ENCODE measurements at regions not wholly inside any gene's neighbourhood (a gene's known extent, or its start where the extent isn't known, plus 50 kb on each side); places are given as distances from the start of the nearest gene placed in this dataset.

DNA sequence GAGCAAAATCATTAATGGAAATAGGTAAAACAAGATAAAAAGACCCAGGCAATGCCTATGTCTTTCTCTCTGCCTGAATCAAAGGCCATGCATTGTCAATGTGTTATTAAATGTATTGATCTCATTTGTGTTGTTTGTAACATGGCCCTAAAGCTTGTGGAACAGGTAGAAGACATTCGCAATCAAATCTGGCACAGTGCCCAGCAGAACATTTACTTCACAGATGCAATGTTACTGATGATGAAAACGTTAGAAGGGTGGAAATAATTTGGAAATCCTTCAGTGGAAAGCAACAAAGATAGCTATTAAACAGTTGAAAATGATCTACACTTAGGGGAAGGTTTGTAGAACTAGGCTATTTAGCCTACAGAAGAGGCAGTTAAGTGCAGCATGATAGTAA is 368.2 kb downstream of the EPHA4 start:
- Histone ChIP-seq H3K36me3 (ENCODE audit: insufficient read depth, low read length) (no peaks in the 10 kb centered on the region), H3K27me3 (ENCODE audit: insufficient read depth, low read length, poor library complexity, severe bottlenecking) (no peaks in the 10 kb centered on the region), H3K9ac (ENCODE audit: low read depth, low read length, poor library complexity, severe bottlenecking) (no peak overlapping the region), H3K9me3 (ENCODE audit: insufficient read depth, low read depth, low read length) (no peaks in the 10 kb centered on the region), H4K20me1 (ENCODE audit: insufficient read depth, low read length, poor library complexity, severe bottlenecking) (no peaks in the 10 kb centered on the region), H3K4me3 (ENCODE audit: low read length, poor library complexity, severe bottlenecking) (no peak overlapping the region), H3F3A (ENCODE audit: low read depth) (no peaks in the 10 kb centered on the region), H2AFZ (ENCODE audit: low read length) (no peak overlapping the region), H3K79me2 (ENCODE audit: insufficient read depth, low read length) (no peaks in the 10 kb centered on the region), H3K4me1 (ENCODE audit: insufficient read depth, low read length, poor library complexity, severe bottlenecking) (no peaks in the 10 kb centered on the region), H3K4me2 (ENCODE audit: low read depth, low read length, poor library complexity, severe bottlenecking) (no peak overlapping the region), H3K9me2 (replicated peaks; ENCODE audit: low read depth, low read length) (no peaks in the 10 kb centered on the region)
- TF ChIP-seq, protein P1, sequence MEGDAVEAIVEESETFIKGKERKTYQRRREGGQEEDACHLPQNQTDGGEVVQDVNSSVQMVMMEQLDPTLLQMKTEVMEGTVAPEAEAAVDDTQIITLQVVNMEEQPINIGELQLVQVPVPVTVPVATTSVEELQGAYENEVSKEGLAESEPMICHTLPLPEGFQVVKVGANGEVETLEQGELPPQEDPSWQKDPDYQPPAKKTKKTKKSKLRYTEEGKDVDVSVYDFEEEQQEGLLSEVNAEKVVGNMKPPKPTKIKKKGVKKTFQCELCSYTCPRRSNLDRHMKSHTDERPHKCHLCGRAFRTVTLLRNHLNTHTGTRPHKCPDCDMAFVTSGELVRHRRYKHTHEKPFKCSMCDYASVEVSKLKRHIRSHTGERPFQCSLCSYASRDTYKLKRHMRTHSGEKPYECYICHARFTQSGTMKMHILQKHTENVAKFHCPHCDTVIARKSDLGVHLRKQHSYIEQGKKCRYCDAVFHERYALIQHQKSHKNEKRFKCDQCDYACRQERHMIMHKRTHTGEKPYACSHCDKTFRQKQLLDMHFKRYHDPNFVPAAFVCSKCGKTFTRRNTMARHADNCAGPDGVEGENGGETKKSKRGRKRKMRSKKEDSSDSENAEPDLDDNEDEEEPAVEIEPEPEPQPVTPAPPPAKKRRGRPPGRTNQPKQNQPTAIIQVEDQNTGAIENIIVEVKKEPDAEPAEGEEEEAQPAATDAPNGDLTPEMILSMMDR (conservative IDR thresholded peaks at IDR 0.05; ENCODE audit: low read length), result no peak
- TF ChIP-seq EZH2phosphoT487 (IDR thresholded peaks at IDR 0.05; ENCODE audit: borderline replicate concordance), result no peak

DNA sequence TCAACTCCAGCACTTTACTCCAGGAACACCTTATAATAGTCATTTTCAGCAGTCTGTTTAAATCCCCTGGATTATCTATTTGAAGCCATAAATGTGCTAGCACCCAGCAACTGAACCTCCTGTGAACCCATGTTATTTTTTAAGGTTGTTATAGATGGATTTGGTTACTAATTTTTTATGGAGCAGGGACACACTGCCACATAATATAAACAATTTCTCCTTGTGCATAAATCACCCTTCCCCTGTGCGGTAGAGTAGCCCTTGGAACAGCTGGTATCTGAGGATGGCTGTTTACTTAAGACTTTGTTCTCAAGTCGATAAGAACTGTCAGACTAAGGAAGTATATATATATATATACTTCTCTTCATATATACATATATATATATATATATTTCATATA is 367.4 kb downstream of the EPHA4 start:
- Histone ChIP-seq H3K9ac (ENCODE audit: low read depth, low read length, poor library complexity, severe bottlenecking) (no peak overlapping the region), H3K36me3 (ENCODE audit: insufficient read depth, low read length) (no peaks in the 10 kb centered on the region), H3K9me3 (ENCODE audit: insufficient read depth, low read depth, low read length) (no peaks in the 10 kb centered on the region), H3K4me2 (ENCODE audit: low read depth, low read length, poor library complexity, severe bottlenecking) (no peak overlapping the region), H3K9me2 (replicated peaks; ENCODE audit: low read depth, low read length) (no peaks in the 10 kb centered on the region), H3F3A (ENCODE audit: low read depth) (no peaks in the 10 kb centered on the region), H3K27me3 (ENCODE audit: insufficient read depth, low read length, poor library complexity, severe bottlenecking) (no peaks in the 10 kb centered on the region), H4K20me1 (ENCODE audit: insufficient read depth, low read length, poor library complexity, severe bottlenecking) (no peaks in the 10 kb centered on the region), H2AFZ (ENCODE audit: low read length) (no peak overlapping the region), H3K4me1 (ENCODE audit: insufficient read depth, low read length, poor library complexity, severe bottlenecking) (no peaks in the 10 kb centered on the region), H3K79me2 (ENCODE audit: insufficient read depth, low read length) (no peaks in the 10 kb centered on the region), H3K4me3 (ENCODE audit: low read length, poor library complexity, severe bottlenecking) (no peak overlapping the region)
- TF ChIP-seq EZH2phosphoT487 (IDR thresholded peaks at IDR 0.05; ENCODE audit: borderline replicate concordance), result no peak
- TF ChIP-seq, protein P1 (conservative IDR thresholded peaks at IDR 0.05; ENCODE audit: low read length), result no peak

DNA sequence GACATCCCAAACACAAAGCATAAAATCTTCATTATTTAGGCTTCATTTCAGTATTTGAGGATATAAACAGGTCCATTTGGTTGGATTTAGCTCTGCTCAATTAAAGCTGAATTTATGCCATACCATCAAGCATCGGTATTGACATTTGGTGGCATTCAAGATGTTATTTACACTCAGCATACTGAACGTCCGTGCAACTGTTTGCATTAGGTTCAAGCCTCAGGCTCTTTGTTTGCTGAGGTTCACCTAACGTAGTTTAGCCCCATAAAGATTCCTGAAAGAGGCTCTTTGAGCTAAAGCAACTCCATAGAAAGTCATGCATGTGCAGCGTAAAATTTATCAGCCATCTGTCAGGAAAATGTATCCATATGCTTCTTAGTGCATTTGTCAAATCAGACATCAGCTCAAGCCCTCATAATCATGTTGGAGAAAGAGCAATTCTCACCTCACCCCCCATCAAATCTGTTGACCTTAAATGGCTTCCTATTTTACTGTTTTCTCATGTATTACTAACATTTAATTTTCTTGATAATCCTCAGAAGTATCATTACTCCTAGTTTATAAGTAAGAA is 366.9 kb downstream of the EPHA4 start:
- Histone ChIP-seq H3K9ac (ENCODE audit: low read depth, low read length, poor library complexity, severe bottlenecking) (no peak overlapping the region), H3K79me2 (ENCODE audit: insufficient read depth, low read length) (no peaks in the 10 kb centered on the region)

More for the DNA sequence above, 366.9 kb downstream of the EPHA4 start:
- H3K9me2 ChIP-seq (replicated peaks; ENCODE audit: low read depth, low read length), result no peaks in the 10 kb centered on the region
- no peaks in the 10 kb centered on the region for H3K27me3 ChIP-seq (ENCODE audit: insufficient read depth, low read length, poor library complexity, severe bottlenecking)
- H3F3A ChIP-seq (ENCODE audit: low read depth), result no peaks in the 10 kb centered on the region
- no peak overlapping the region for H3K4me3 ChIP-seq (ENCODE audit: low read length, poor library complexity, severe bottlenecking)
- H3K36me3 ChIP-seq (ENCODE audit: insufficient read depth, low read length), result no peaks in the 10 kb centered on the region
- no peak for TF ChIP-seq EZH2phosphoT487 (IDR thresholded peaks at IDR 0.05; ENCODE audit: borderline replicate concordance)
- TF ChIP-seq, protein P1 (conservative IDR thresholded peaks at IDR 0.05; ENCODE audit: low read length), result no peak
- H2AFZ ChIP-seq (ENCODE audit: low read length), result no peak overlapping the region
- H3K4me1 ChIP-seq (ENCODE audit: insufficient read depth, low read length, poor library complexity, severe bottlenecking), result no peaks in the 10 kb centered on the region
- H3K9me3 ChIP-seq (ENCODE audit: insufficient read depth, low read depth, low read length), result no peaks in the 10 kb centered on the region
- no peak overlapping the region for H3K4me2 ChIP-seq (ENCODE audit: low read depth, low read length, poor library complexity, severe bottlenecking)
- no peaks in the 10 kb centered on the region for H4K20me1 ChIP-seq (ENCODE audit: insufficient read depth, low read length, poor library complexity, severe bottlenecking)

Measured in Loucy (cell line).